GM10266 (cell line): ENCODE measurements at regions not wholly inside any gene's neighbourhood (a gene's known extent, or its start where the extent isn't known, plus 50 kb on each side); places are given as distances from the start of the nearest gene placed in this dataset.

Experiments
- DNase-seq: peaks from one replicate; pipeline ENCODE4 v3.0.0; 2012; ENCODE audit errors: extremely low spot score
- CTCF ChIP-seq: IDR thresholded peaks from 2 replicates; pipeline ENCODE4 v1.5.1; 2012; ENCODE audit warnings: mild to moderate bottlenecking, low read depth; ENCODE audit not compliant: control insufficient read depth, insufficient read depth; ENCODE audit errors: missing control alignments

DNA sequence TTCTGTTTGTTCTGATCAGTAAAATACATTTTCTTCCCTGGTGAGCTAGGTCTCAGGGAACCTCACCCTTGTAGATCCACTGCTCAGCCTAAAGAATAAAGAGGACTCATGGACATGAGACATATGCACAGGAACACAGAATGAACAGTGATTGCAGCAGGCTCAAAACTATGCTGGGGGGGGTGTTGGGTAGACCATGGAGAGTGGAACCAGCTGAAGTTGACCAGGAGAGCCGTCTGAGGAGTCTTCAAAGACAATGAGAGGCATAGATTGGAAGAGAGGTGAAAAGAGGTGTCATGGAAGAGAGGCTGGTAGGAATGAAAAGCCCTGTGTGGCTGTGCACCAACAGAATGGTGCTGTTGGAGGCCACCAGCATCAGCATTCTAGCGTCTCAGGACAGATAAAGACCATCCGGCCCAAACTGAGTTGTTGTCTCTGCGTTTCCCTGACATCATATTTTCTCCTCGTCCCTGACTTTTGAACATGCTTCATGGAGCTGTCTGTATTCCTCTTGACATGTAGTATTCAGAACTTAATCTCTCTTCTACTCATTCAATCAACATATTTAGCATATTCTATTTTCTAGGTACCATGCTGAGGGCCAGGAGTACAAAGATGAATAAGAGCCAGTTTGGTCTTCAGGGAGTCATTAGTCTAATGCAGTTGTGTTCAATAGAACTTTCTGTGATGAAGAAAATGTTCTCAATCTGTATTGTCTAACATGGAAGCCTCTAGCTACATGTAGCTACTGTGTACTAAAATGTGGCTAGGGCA is 331.8 kb downstream of the CYP26B1 start:
- no peak for DNase-seq
- TF ChIP-seq CTCF = no peak

DNA sequence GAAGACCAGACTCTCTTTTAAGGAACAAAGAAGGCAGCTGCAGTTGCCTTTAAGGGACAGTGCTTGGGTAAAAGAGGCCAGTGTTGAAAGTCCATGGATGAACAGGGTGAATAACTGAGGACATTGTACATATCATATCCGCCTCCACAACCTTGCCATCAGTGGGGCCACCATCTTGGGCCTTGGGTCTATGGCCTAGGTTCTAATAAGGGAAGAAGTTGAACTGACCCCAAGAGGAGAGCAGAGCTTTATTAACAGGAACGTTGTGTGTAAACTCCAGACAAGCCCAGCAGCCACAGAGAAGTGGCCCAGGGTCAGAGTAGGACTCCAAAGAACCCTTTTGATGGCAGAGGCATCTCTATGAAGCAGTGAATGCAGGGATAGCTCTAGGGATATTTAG is 332.8 kb downstream of the CYP26B1 start:
- no peak for TF ChIP-seq CTCF
- no peak for DNase-seq

GRCh38 chr2:71813807-71814470 is 333.7 kb downstream of the CYP26B1 start:
- no peak for DNase-seq
- no peak for TF ChIP-seq CTCF

- DNase-seq = no peak
- no peak for TF ChIP-seq CTCF
Measured at GRCh38 chr2:71813315-71813714, 334.3 kb downstream of the CYP26B1 start.

DNA sequence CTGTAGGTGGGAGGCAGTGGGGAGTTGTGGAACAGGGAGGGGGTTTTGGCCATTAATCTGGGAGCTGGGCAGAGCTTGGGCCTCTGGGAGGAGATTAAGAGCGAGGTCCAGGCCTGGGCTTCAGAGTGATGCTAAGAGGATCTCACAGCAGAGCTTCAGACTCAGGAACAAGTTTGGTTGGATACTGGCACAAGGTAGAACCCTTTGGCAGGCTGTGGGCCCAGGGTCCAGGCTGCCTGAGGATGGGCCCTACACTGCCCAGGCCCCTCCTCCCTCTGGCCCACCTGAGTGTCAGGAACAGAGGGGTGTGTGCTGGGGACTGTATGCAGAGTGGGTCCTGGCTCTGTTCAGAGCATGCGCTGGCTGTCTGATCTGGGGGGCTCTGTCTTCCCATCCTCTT is 334.9 kb downstream of the CYP26B1 start:
- no peak for TF ChIP-seq CTCF
- no peak for DNase-seq

- no peak for TF ChIP-seq CTCF
- no peak for DNase-seq
Measured at GRCh38 chr2:71811726-71812125, 335.9 kb downstream of the CYP26B1 start.

- no peak for DNase-seq
- TF ChIP-seq CTCF = no peak
Measured at GRCh38 chr2:71811157-71811556, 336.5 kb downstream of the CYP26B1 start.
